Uterus (tissue), 2 donors: ENCODE measurements at regions not wholly inside any gene's neighbourhood (a gene's known extent, or its start where the extent isn't known, plus 50 kb on each side); places are given as distances from the start of the nearest gene placed in this dataset.

Source experiments
- POLR2A ChIP-seq, 2 donors: fragments of 450-650 bp; IDR thresholded peaks; one replicate each; pipeline ENCODE4 v1.6.1; 2016; ENCODE audit warnings: antibody characterized with exemption in 2 of 2, mild to moderate bottlenecking in 1 of 2, moderate library complexity in 1 of 2
- TF ChIP-seq, protein P1 (sequence below), 4 experiments: fragments of 200-600 bp in 2 of 4; fragments of 450-650 bp in 2 of 4; sonication (generic) in 2 of 4; IDR thresholded peaks; one replicate each; pipeline ENCODE4 v1.5.1; 2016 to 2019; ENCODE audit warnings: antibody characterized with exemption in 4 of 4, mild to moderate bottlenecking in 2 of 4, moderate library complexity in 1 of 4

DNA sequence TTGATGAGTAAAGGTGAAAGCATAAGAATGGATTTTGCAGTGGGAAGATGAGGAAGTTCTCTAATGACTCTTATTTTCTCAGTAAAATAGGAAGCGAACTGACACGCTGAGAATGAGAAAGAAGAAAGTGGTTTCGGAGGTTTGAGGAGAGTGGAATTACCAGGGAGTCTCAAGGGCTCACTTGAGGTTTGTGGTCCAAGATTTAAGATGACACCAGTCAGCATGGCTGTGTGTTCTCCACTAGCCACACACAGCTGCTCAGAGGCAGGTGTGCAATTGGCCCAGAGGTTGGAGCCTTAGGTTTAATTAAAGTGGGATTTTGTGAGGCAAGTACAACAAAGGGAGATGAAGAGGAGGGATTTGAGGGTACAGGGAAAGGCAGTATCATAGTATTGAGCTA, 99.6 kb upstream of the NBEA start:
- TF ChIP-seq, protein P1, sequence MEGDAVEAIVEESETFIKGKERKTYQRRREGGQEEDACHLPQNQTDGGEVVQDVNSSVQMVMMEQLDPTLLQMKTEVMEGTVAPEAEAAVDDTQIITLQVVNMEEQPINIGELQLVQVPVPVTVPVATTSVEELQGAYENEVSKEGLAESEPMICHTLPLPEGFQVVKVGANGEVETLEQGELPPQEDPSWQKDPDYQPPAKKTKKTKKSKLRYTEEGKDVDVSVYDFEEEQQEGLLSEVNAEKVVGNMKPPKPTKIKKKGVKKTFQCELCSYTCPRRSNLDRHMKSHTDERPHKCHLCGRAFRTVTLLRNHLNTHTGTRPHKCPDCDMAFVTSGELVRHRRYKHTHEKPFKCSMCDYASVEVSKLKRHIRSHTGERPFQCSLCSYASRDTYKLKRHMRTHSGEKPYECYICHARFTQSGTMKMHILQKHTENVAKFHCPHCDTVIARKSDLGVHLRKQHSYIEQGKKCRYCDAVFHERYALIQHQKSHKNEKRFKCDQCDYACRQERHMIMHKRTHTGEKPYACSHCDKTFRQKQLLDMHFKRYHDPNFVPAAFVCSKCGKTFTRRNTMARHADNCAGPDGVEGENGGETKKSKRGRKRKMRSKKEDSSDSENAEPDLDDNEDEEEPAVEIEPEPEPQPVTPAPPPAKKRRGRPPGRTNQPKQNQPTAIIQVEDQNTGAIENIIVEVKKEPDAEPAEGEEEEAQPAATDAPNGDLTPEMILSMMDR (IDR thresholded peaks at IDR 0.05), result no peak
- TF ChIP-seq POLR2A (IDR thresholded peaks at IDR 0.05), result no peak
